GM06990 (cell line): ENCODE measurements at regions not wholly inside any gene's neighbourhood (a gene's known extent, or its start where the extent isn't known, plus 50 kb on each side); places are given as distances from the start of the nearest gene placed in this dataset.

ENCODE experiments used
- DNase-seq: peaks from one replicate; pipeline ENCODE4 v3.0.0-alpha.2; 2011; ENCODE audit not compliant: insufficient read length; ENCODE audit errors: extremely low read depth
- H3K27me3 ChIP-seq: replicated peaks from 2 replicates; pipeline ENCODE4 v1.6.0; 2011; ENCODE audit warnings: low read length; ENCODE audit not compliant: control insufficient read depth, insufficient read depth
- H3K36me3 ChIP-seq: 2 replicates; pipeline ENCODE4 v1.5.1; 2011; ENCODE audit warnings: low read length; ENCODE audit not compliant: control insufficient read depth, insufficient read depth
- H3K4me3 ChIP-seq: replicated peaks from 2 replicates; pipeline ENCODE4 v1.5.1; 2011; ENCODE audit warnings: low read depth, mild to moderate bottlenecking, control low read depth, low read length
- CTCF ChIP-seq: IDR thresholded peaks from 2 replicates; pipeline ENCODE4 v1.5.1; 2011; ENCODE audit warnings: low read length, control low read depth, mild to moderate bottlenecking, inconsistent platforms; ENCODE audit not compliant: insufficient read depth, poor library complexity, severe bottlenecking

DNA sequence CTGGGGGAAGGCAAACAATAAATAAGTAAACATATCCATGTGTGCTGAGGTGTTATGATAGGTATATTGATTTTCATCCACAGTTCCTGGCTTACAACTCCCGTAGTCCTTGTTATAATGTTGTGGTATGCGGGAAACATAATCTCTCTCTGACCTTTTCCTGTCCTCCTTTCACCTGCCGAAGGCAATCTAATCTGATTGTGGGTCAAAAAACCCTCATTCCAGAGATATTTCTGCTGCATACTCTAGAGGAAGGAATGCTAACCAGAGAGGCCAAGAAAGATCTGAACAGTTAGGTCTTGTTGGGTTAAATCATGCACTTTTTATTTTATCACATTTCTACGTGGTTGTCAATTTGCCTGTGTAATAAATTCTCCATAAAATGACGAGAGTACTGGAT lies 383.6 kb upstream of the SEMA6D start:
- no peaks in the 10 kb centered on the region for H3K36me3 ChIP-seq
- H3K4me3 ChIP-seq = no peak overlapping the region
- TF ChIP-seq CTCF = no peak
- DNase-seq = no peak
- H3K27me3 ChIP-seq = no peaks in the 10 kb centered on the region

- TF ChIP-seq CTCF = no peak
- DNase-seq = no peak
- no peak overlapping the region for H3K4me3 ChIP-seq
- no peaks in the 10 kb centered on the region for H3K36me3 ChIP-seq
- no peaks in the 10 kb centered on the region for H3K27me3 ChIP-seq
Observed at GRCh38 chr15:47334805-47335535, 382.3 kb upstream of the SEMA6D start.

DNA sequence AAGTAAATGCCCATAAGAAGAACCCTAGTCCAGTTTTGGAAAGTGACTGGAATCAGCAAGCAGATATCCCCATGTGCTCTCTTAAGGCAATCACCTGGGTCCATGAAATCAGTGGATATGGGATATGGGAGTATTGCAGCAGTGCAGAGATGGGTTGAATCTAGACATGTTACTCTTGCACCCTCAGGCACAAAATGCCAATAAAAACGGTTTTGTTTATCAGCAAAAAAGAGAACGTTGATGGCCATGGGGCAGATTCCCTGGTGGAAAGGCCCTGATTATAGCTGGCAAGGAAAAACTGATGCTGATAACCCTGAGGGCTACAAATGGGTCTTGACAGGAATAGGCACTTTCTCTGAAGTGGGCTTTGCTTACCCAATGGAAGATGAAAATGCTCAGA lies 380.2 kb upstream of the SEMA6D start:
- Histone ChIP-seq H3K36me3 (no peaks in the 10 kb centered on the region), H3K4me3 (no peak overlapping the region), H3K27me3 (no peaks in the 10 kb centered on the region)
- no peak for TF ChIP-seq CTCF
- DNase-seq = no peak

- DNase-seq = no peak
- H3K4me3 ChIP-seq = no peak overlapping the region
- no peaks in the 10 kb centered on the region for H3K36me3 ChIP-seq
- no peak for TF ChIP-seq CTCF
- no peaks in the 10 kb centered on the region for H3K27me3 ChIP-seq
Observed at GRCh38 chr15:47337836-47338235, 379.5 kb upstream of the SEMA6D start.

DNA sequence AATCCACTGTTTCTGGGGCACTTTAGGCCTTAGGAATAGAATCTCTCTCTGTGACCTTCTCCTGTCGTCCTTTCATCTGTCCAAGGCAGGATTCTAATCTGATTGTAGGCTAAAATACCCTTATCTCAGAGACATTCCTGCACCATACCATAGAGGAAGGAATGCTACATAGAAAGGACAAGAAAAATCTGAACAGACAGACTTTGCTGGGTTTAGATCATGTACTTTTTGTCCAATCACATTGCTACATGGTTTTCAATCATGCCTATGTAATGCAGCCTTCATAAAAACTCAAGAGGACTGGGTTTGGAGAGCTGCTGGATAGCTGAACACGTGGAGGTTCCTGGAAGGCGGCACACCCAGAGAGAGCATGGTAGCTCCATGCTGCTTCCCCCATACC lies 378.5 kb upstream of the SEMA6D start:
- Histone ChIP-seq H3K27me3 (no peaks in the 10 kb centered on the region), H3K36me3 (no peaks in the 10 kb centered on the region), H3K4me3 (no peak overlapping the region)
- no peak for DNase-seq
- no peak for TF ChIP-seq CTCF

DNA sequence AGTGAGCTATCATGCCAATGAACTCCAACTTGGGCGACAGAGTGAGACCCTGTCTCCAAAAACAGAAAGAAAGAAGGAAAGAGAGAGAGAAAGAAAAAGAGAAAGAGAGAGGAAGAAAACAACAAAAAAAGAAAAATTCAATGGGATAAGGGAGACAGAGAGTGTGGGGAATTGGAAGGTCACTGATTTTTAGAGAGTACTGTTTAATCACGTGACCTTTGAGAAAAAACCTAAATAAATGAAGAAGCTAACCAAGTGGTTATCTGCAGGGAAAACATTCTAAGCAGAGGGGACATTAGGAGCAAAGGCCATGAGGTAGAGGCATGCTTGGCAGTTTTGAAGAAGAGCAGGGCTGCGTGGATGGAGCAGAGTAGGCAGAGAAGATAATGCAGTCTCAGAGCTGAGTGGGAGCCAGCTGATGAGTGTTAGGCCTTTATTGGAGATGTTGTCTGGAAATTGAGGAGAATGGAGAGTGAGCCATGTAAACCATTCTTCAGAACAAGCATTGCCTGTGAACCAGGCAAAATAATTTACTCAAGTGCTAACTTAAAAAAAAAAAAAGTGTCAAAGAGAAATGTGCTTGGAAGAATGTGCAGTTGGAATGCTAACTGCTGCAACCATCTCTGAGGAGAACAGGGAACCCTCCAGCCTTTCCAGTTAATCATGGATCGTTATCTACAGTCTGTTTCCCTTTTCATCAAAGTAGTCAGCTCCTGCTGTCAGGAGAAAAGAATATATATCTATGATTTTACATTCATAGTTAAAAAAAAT lies 377.3 kb upstream of the SEMA6D start:
- H3K36me3 ChIP-seq = no peaks in the 10 kb centered on the region
- H3K4me3 ChIP-seq = no peak overlapping the region
- H3K27me3 ChIP-seq = no peaks in the 10 kb centered on the region
- DNase-seq = no peak
- no peak for TF ChIP-seq CTCF
